HG03520 (cell line): ENCODE measurements at regions not wholly inside any gene's neighbourhood (a gene's known extent, or its start where the extent isn't known, plus 50 kb on each side); places are given as distances from the start of the nearest gene placed in this dataset.

Source experiments
- ATAC-seq: cut with Tn5 transposase; IDR thresholded peaks from one replicate; pipeline ENCODE4 v1.9.1; 2021; ENCODE audit warnings: mild to moderate bottlenecking, moderate library complexity; ENCODE audit not compliant: unreplicated experiment

DNA sequence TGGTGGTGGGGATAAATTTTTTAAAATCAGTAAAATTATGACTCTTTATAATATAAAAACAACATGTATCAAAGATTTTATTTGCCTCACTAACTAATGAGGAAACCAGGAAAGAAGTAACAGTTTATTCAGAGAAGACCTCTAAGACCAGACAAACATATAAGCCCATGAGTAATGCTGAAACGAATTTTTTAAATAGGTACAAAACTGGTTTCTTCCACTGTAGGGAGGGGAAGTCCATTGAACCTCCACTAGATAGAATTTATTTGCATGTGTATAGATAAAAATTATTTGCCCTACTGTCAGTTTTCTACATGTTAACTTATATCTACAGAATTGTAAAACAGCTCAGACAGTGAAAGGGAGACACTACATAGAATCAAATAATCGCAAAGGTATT is 86.8 kb downstream of the ZC3H11B start:
- ATAC-seq: no peak

DNA sequence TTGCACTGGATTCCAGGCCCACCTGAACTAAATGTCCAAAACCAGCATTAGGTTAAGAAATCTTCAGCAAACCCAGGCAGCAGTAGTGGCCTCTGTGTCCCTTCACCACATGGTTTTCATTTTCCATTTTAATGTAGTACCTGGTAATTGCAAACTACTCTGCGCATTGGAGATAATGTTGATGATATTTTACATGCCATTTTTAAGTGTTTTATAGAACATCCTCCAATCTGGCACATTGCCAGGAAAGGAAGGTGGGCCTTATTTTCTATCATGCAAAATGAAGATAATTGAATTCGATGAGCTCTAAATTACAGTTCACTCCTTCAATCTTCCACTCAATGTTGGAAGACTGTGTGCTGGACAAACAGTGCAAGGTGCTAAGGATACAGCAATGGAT is 89.5 kb downstream of the ZC3H11B start:
- no peak for ATAC-seq

DNA sequence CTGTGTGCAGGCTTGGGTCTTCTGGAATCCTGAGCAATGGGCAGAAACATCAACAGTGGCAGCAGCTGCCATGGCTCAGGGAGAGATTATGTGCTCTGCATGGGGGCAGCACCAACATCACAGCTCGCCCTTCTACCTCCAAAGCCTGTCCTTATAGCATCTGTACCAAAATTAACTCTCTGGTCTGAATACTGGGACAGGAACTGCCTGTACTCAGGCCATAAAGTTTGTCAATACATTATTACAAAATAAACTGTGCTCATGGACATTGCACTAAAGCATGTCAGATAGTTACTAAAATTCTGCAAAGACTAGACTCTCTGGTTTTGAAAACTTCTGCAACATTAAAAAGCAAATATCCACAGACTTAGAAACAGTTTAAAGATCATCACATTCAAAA is 91.6 kb downstream of the ZC3H11B start:
- ATAC-seq: no peak

DNA sequence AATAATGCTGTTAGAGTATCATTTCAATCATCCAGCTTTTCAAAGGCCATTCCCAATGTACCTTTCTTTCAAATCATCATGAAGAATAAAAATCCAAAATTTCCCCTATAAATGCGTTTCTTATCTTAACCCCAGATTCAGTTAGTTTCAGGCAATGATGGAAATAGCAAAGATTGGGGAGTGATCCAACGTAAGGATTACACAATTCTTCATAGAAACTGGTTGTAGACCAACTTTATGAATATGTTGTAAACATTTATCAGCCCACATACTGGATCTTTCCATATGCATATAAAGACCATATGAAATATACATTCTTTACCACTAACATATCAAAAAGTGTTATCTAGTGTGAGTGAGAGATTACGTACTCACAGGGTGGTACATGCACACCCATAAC is 92.7 kb downstream of the ZC3H11B start:
- ATAC-seq: no peak

- no peak for ATAC-seq
Observed at GRCh38 chr1:219518907-219519248, 94.0 kb downstream of the ZC3H11B start.

- ATAC-seq: no peak
Observed at GRCh38 chr1:219518168-219518906, 94.6 kb downstream of the ZC3H11B start.

DNA sequence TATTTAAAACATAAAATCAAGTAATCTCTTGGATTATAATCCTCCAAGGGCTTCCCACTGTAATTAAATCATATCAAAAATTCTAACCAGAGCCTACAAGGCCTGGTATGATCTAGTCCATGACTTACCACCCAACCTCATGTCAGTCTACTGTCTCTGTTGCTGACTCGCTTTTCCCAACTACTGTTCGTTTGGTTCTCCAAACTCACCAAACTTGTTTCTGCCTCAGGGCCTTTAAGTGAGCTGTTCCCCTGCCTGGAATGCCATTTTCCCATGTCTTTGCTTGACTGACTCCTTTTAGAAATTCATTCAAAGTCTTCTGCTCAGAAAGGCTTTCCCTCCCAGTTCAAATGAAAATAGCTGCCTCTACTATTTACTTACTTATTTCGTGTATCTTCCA is 95.9 kb downstream of the ZC3H11B start:
- ATAC-seq: no peak

DNA sequence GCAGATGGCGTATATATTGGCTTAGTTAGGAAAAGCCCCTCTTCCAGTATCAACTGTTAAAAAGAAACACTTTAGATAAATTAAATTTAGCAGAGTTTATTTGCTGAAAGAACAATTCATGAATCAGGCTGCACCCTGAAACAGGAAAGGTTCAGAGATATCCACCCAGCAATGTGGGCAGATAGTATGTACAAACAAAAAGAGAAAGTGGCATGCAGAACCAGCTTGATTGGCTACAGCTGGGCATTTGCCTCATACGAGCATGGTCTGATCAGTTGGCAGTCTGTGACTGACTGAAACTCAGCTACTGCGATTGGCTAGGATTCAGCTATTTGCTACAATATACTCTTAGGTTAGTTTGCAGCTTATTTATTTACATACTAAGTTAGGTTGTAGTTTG is 98.2 kb downstream of the ZC3H11B start:
- no peak for ATAC-seq

DNA sequence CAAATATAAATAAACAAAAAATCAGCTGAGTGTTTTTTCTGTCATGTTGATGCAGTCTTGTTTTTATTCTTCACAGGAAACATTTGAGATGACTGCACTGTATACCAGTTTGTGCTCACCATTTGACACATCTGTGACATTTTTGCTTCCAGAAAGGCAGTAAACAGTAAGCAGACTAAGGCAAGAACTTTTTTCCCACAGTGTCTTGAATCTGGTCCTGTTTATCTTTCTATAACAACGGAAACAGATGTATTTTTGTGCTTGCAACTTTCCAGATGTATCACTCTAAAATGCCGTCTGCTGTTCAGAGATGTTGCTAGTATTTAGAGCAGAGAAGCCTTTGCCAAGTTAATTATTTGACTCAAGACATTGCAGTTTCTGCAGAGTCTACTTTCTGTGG is 105.5 kb downstream of the ZC3H11B start:
- no peak for ATAC-seq

- no peak for ATAC-seq
Observed at GRCh38 chr1:219506936-219507335, 106.0 kb downstream of the ZC3H11B start.

DNA sequence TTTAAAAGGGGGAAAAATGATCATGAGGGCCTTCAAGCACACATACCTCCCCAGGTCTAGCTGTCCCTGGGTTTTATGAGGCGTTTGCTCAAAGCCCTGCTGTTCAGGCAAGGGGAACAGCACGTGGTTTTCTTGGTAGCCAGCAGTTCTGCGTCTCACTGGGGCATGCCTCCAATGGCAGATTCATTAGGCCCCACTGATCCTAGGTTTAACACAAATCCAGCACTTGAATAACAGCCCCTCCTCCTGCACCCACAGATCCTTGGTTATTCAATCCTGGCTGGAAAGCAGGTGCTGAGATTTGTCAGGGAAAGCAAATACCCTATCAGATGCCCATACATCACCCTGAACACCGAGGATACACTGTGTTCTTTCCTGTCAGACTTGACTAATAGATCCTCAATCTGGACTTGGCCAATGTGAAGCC is 106.4 kb downstream of the ZC3H11B start:
- ATAC-seq: no peak

- ATAC-seq: no peak
Observed at GRCh38 chr1:219505886-219506285, 107.0 kb downstream of the ZC3H11B start.

DNA sequence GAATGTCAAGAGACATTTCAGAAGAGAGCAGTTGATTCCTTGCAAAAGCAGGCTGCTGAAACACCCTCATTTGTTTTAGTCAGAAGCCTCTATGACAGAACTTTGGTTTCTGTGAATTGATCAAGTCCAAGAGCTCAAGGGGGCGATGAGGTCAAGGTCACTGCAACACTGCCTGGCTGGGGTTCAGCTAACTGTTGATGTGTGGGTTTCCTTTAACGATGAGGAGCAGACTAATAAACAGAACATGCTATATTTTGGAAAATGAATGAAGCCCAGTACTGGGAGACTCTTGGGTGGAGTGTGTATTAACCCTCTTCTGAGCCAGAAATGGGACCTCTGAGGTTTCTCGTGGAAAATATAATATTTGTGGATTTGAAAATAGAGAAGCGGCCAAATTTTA is 109.3 kb downstream of the ZC3H11B start:
- ATAC-seq: no peak

DNA sequence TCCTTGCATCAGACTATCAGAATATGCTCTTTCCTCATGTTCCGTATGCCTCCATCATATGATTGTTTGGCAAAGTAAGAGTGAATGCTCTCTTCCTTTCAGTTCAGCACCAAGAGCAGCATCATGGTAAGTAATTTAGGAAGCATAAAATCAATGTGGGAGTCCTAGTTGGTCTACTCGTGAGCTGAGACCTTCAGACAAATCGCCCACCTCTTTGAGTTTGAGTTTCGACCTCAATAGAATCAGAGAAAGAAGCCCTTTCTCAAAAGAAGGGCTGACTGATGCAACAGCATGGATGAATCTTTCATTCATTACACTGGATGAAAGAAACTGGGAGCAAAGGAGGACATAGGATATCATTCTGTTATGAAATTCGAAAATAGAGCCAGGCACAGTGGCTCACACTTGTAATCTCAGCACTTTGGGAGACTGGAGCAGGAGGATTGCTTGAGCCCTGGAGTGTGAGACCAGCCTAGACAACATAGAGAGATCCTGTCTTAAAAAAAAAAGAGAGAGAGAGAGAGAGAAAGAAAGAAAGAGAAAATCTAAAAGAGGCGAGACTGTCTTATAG is 112.5 kb downstream of the ZC3H11B start:
- no peak for ATAC-seq

- no peak for ATAC-seq
Observed at GRCh38 chr1:219498666-219499065, 114.2 kb downstream of the ZC3H11B start.

DNA sequence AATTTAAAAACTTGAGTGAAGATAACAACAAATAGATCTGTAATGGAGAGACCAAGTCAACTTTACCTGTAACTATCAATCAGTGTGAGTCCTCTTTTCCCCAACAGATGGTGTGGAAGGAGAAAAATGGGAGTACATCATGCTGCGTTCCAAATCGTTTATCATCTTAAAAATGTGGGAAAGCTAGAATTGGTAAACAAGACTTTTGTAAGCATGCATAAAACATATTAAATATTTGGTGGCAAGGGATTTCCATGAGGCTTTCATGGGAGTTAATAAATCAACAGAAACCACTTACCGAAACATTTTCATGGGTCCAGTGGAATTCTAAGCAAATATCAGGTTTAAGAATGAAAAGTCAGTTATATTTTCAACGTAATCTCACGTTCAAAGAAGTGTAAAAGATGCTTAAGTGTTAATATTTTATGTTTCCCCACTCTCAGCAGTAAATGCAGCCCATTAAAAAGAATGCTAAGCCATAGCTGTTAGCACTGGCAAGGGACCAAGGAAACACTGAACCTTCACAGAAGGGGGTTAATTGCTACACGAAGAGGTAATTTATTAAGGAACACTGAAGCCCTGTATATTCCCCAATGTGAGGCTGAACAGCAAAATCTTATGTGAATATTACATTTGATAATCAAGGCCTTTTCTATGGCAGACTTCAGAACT is 117.0 kb downstream of the ZC3H11B start:
- ATAC-seq: no peak

DNA sequence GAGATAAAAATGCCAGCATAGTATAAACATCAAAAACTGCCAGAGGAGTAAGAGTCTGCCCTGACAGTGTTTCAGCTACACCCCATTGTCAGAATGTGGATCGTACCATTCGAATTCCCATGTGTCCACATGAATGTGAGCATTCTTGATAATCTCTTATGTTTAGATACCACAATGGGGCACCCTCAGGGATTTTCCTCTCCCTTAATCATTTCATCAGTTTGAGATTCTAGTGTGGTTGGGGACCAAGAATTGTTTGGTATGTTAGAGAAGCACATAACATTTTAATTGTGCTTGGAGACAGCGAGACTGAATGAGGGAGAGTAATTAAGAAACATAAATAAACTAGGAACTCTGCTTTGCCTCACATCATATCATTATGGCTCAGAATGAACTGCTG is 120.2 kb downstream of the ZC3H11B start:
- no peak for ATAC-seq

- ATAC-seq: no peak
Observed at GRCh38 chr1:219490566-219490965, 122.3 kb downstream of the ZC3H11B start.

- ATAC-seq: no peak
Observed at GRCh38 chr1:219489636-219490035, 123.3 kb downstream of the ZC3H11B start.

DNA sequence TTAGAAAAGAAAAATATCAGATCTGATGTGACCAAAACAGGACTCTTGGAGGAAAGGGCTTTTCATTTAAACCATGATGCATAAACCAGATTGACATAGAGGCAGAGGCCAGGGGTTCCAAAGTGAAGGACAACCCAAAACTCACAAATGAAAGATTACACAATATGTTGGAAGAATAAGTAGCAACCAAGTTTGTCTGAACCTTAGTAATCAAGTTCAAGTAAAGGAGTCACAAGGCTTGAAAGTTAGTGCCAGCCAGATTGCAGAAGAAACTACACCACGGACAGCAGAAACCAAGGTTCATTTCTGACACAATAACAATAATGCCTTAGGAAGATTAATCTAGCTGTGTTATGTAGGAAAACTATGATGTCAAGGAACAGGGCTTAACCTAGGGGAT is 124.6 kb downstream of the ZC3H11B start:
- ATAC-seq: no peak

- ATAC-seq: no peak
Observed at GRCh38 chr1:219483530-219483929, 129.4 kb downstream of the ZC3H11B start.

DNA sequence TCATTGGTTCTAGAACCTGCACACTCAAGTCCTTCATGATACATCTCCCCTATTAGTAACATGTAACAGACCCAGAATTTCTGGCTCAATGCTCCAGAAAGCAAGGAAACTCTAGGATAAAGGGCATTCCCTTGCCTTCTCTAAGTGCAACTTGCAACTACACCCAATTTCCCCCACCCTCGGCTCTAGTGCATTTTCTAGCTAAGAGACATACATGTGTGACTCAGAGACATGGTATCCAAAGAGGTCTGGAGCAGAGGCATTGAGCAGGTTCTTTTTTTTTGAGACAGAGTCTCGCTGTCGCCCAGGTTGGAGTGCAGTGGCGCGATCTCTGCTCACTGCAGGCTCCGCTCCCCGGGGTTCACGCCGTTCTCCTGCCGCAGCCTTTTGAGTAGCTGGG is 132.9 kb downstream of the ZC3H11B start:
- ATAC-seq: no peak
